ENCODE measurements at regions not wholly inside any gene's neighbourhood (a gene's known extent, or its start where the extent isn't known, plus 50 kb on each side); places are given as distances from the start of the nearest gene placed in this dataset.
"Not testable (repeated sequence)": the region's sequence is repeated elsewhere in the genome, so short reads cannot be mapped to it uniquely, and the experiment has no call there.

DNA sequence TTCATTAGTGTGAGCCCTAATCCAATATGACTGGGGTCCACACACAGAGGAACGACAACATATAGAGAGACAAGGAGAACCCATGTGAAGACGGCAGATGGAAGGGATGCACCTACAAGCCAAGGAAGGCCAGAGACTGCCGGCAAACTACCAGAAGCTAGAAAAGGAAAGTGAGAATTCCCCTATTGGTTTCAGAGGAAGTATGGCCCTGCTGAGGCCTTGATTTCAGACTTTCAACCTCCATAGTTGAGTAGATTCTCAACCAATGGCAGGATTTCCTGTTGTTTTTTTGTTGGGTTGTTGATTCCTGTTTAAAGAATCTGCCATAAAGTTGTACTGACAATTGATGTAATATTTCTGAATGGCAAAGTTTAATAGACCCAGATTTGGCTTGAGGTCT, 241.5 kb downstream of the SATB2 start:
- no peak for DNase-seq

DNA sequence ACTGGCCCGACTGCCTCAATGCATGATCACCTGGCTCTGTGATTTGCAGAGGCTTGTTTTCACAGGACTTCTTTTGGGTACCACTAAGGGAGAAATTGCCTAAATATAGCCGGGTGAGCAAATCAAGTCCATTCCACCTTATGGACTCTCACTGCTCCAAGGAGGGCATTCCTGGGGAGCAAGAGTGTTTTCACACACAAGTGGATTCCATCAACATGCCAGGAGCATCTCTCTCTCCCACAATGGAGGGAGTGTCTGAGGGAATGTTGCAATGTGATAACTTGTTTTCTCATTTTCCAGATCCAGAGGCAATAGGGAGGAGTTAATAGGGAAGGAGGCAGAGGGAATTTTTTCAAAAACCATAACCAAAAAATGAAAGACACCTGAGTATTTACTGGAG, 250.7 kb downstream of the SATB2 start:
- no peak for DNase-seq

DNA sequence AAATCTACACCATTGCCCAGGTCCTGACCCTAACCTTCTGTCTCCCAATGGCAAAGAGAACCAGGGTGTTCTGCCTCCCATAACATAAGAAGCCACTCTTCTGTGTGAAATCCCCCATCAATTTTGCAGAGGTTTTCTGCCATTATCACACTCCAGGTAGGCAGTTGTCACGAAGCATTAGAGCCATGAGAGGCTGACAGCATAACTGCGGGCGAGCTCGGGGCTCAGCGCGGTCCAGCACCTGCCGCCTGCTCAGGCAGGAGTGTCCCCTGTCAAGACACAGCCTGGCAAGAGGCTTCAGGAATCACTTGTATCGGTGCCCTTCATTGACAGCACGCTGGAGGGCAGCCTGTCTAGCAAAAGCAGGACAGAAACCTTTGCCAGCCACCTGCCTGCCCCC, 251.2 kb downstream of the SATB2 start:
- peak; percentile 4 for DNase-seq

DNA sequence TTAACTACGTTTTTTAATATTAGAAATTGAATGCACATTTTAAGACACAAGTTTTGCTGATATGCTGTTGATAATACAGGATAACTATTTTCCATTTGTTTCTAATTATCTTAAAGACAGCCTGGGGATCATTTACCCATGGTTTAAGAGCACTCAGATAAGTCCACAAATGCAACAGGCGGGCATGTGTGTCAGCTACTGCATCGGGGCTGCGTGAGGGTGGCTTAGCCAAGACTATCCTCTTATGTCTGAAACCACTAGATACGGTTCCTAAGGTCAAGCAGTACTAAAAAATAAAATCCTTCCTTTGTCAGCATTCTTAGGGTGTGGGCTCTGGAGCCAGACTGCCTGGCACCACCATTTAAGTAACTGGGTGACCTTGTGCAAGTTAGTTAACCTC, 254.8 kb downstream of the SATB2 start:
- DNase-seq: no peak

DNA sequence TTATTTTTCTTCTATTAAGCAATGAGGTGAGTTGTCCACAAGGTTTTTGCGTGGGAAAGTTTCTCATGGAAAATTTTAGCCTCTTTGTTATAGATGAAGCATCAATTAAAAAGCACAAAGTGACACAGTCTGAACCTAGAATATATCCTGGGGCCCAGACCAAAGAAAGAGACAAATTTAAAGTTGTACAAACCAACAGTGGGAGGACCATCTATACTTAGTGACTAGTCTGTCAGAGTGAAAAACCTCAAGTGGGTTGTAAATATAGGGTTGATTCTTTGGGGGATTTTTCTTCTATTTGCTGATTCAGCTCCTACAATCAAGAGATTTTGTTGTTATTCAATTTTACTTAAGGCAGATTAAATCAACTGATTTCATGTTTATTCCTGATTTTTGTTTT, 256.2 kb downstream of the SATB2 start:
- DNase-seq: no peak

GRCh38 chr2:199199797-199200196, 257.9 kb downstream of the SATB2 start:
- no peak for DNase-seq

GRCh38 chr2:199197448-199197847, 260.3 kb downstream of the SATB2 start:
- DNase-seq: no peak

DNA sequence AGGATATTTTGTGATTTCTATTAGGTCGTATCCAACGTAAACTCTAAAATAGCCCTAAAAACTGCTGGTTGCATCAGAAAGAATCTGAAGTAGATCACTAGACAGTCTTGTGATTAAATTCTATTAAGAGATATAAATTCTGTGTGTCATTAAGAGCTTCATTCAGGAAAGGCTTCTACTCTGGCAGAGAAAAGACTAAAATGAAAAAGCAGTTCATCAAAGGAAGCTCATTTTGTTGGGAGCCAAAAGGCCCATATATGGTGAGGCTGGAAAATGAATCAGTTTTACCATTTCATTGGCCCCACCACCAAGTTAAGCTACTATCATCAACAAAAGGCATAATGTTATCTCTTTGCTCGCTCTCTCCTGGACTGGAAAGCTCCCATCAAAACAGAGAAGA, 261.1 kb downstream of the SATB2 start:
- no peak for DNase-seq

DNA sequence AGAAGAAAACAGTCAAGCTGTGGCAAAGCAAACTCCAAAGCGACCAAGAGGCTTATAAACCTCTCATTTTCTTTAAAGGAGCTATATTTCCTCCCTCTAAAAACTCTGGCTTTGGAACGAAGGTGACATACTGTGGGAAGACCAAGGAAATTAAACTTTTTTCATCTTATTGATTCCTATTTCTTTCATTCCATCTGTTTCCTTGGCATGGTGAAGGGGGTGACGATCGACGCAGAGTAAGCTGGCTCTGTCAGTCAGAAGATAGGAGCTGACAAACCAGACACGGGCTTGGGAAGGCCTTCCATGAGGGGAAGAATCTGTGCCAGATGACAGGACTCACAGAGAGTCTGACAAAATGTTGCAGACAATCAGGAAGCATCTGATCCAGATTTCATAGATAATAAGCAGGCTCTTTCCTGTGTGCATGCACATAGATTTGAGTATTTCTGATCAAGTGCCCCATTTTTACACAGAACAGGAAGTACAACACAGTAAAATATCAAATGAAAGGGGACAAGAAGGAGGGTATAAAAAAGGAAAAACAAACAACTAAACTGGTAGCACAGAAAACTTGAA, 261.7 kb downstream of the SATB2 start:
- DNase-seq: no peak

- DNase-seq: no peak
Observed at GRCh38 chr2:199191461-199191860, 266.3 kb downstream of the SATB2 start.

GRCh38 chr2:199189229-199189628, 268.5 kb downstream of the SATB2 start:
- no peak for DNase-seq

- DNase-seq: no peak
Observed at GRCh38 chr2:199186301-199186751, 271.4 kb downstream of the SATB2 start.

GRCh38 chr2:199185174-199185573, 272.6 kb downstream of the SATB2 start:
- not testable (repeated sequence) for DNase-seq

- DNase-seq: no peak
Observed at GRCh38 chr2:199163613-199164458, 293.9 kb downstream of the SATB2 start.

- no peak for DNase-seq
Observed at GRCh38 chr2:199160677-199161465, 296.9 kb downstream of the SATB2 start.

GRCh38 chr2:199160081-199160480, 297.7 kb downstream of the SATB2 start:
- DNase-seq: no peak

- no peak for DNase-seq
Observed at GRCh38 chr2:199148076-199148845, 309.5 kb downstream of the SATB2 start.

DNA sequence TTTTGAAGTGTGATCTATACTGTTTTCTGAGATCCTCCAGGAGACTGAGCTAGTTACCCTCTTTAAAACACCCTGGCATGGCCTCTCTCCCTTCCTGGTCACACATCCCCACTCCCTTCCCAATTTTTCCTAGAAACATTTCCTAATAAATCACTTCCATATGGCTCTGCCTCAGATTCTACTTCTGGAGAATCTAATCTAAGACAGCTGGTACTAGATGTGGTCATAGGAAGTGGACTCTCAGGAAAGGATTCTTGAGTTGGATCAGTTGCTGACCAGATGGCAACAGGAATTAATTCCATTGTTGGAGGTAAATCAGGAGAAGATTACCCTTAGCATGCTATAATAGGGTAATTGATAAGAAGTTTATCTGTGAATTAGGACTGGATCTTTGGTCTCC, 310.5 kb downstream of the SATB2 start:
- DNase-seq: no peak

GRCh38 chr2:199144546-199144945, 313.2 kb downstream of the SATB2 start:
- DNase-seq: no peak

- DNase-seq: no peak
Observed at GRCh38 chr2:199144036-199144435, 313.7 kb downstream of the SATB2 start.

DNA sequence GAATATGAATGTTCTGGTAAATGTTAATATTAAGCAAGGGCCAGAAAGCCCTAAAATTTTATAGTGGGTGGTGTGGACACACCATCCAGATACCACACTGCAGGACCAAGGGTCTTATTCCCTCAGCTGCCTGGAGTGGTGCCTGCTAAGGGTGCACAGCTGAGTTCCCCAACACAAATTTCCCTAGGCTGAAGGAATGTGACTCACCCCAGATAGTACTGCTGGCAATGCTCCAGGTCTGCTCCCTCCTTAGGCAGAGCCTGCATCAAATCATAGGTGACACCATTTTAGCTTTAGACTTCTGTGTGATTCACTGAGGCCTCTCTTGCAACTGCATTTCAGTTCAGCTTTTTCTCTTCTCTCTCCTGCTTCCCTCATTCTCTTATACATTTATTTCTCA, 321.1 kb downstream of the SATB2 start:
- no peak for DNase-seq

GRCh38 chr2:199136242-199136641, 321.5 kb downstream of the SATB2 start:
- no peak for DNase-seq

GRCh38 chr2:199131876-199132275, 325.9 kb downstream of the SATB2 start:
- no peak for DNase-seq
